ENCODE measurements at regions not wholly inside any gene's neighbourhood (a gene's known extent, or its start where the extent isn't known, plus 50 kb on each side); places are given as distances from the start of the nearest gene placed in this dataset.

GRCh38 chr13:112124141-112124540 lies 57.2 kb downstream of the SOX1 start:
- no peak overlapping the region for H3K27ac ChIP-seq
- DNase-seq (ENCODE audit: extremely low spot score in 2 of 2), result no peak
- H3K4me1 ChIP-seq, result no peaks in the 10 kb centered on the region
- no peak overlapping the region for H3K4me3 ChIP-seq
- intact Hi-C loops (cut with DNase I), result no loop called here
- TF ChIP-seq POLR2A (IDR thresholded peaks at IDR 0.05), result no peak
- H3K9me3 ChIP-seq, result no peaks in the 10 kb centered on the region
- H3K27me3 ChIP-seq, result no peaks in the 10 kb centered on the region
- H3K36me3 ChIP-seq, result no peaks in the 10 kb centered on the region

- intact Hi-C loops (cut with DNase I), result no loop called here
- Histone ChIP-seq H3K27me3 (no peaks in the 10 kb centered on the region), H3K36me3 (no peaks in the 10 kb centered on the region), H3K4me1 (no peaks in the 10 kb centered on the region), H3K4me3 (no peak overlapping the region), H3K9me3 (no peaks in the 10 kb centered on the region), H3K27ac (no peak overlapping the region)
- no peak for DNase-seq (ENCODE audit: extremely low spot score in 2 of 2)
- TF ChIP-seq POLR2AphosphoS5 (IDR thresholded peaks at IDR 0.05; ENCODE audit: insufficient read depth in 1 of 2, low read depth in 1 of 2), result no peak
- TF ChIP-seq CTCF (IDR thresholded peaks at IDR 0.05), result no peak
- TF ChIP-seq POLR2A (IDR thresholded peaks at IDR 0.05), result no peak
Observed at GRCh38 chr13:112127564-112128330, 60.8 kb downstream of the SOX1 start.

- H3K27me3 ChIP-seq, result no peaks in the 10 kb centered on the region
- H3K27ac ChIP-seq, result no peak overlapping the region
- intact Hi-C loops (cut with DNase I), result no loop called here
Observed at GRCh38 chr13:112128331-112128610, 61.3 kb downstream of the SOX1 start.

DNA sequence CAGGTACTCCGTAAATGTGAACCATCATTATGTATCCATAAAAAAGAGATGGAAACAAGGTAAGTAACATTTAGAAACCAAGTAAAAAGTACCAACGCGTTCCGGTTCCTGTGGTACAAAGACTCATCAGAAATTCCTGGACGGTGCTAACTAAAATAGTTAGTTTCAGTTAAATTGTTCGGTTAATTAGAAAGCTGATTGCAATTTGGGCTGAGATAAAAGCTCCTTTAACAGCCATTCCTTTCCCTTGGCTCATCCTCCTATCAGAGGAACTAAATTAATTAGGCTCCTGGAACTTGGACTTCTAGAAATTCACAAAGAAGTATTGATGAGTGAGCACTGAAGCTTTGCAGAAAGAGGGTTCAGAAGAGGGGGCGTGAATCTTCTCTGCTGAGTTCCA lies 63.5 kb downstream of the SOX1 start:
- H3K4me1 ChIP-seq, result no peaks in the 10 kb centered on the region
- intact Hi-C loops (cut with DNase I), result no loop called here
- no peaks in the 10 kb centered on the region for H3K27me3 ChIP-seq

More at GRCh38 chr13:112128331-112128610, 61.3 kb downstream of the SOX1 start:
- TF ChIP-seq POLR2A (IDR thresholded peaks at IDR 0.05) (no peak), CTCF (IDR thresholded peaks at IDR 0.05) (no peak), POLR2AphosphoS5 (IDR thresholded peaks at IDR 0.05; ENCODE audit: insufficient read depth in 1 of 2, low read depth in 1 of 2) (no peak)
- Histone ChIP-seq H3K36me3 (no peaks in the 10 kb centered on the region), H3K4me3 (no peak overlapping the region), H3K9me3 (no peaks in the 10 kb centered on the region), H3K4me1 (no peaks in the 10 kb centered on the region)
- no peak for DNase-seq (ENCODE audit: extremely low spot score in 2 of 2)

DNA sequence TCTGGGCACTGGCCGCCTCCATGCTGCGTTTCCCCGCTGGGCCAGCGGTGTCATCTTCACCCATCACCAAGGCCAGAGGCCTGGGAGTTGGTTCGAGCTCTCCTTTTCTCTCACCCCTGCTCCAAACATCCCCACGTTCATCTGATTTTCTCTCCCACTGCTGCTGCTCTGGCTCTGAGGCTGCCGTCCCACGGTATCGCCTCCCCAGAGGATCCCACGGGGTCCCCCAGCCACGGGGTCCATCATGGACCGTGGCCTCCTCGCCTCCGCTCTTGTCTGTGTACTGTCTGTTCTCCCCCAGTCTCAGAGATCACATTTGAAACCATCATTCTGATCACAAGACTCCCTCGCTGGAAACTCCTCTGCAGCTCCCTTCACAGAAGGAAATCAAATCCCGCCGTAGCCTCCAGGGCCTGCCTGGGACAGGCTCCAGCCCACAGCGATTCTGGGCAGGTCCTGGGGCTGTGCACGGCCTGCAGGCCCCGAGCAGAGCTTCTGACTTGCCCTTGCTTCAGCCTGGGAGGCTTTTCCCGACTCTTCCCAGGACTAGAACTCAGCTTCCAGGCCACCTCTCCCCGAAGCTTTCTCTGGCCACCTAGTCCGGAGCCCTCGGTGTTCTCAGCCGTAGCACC lies 64.2 kb downstream of the SOX1 start:
- TF ChIP-seq POLR2AphosphoS5 (IDR thresholded peaks at IDR 0.05; ENCODE audit: insufficient read depth in 1 of 2, low read depth in 1 of 2) (no peak), POLR2A (IDR thresholded peaks at IDR 0.05) (no peak), CTCF (IDR thresholded peaks at IDR 0.05) (no peak)
- intact Hi-C loops (cut with DNase I), result no loop called here
- no peaks in the 10 kb centered on the region for H3K36me3 ChIP-seq
- no peaks in the 10 kb centered on the region for H3K27me3 ChIP-seq
- H3K27ac ChIP-seq, result no peak overlapping the region
- no peaks in the 10 kb centered on the region for H3K4me1 ChIP-seq
- H3K9me3 ChIP-seq, result no peaks in the 10 kb centered on the region
- DNase-seq (ENCODE audit: extremely low spot score in 2 of 2), result no peak
- H3K4me3 ChIP-seq, result no peak overlapping the region

More for the DNA sequence above, 63.5 kb downstream of the SOX1 start:
- Histone ChIP-seq H3K27ac (no peak overlapping the region), H3K4me3 (no peak overlapping the region), H3K36me3 (no peaks in the 10 kb centered on the region), H3K9me3 (no peaks in the 10 kb centered on the region)
- TF ChIP-seq CTCF (IDR thresholded peaks at IDR 0.05) (no peak), POLR2A (IDR thresholded peaks at IDR 0.05) (no peak), POLR2AphosphoS5 (IDR thresholded peaks at IDR 0.05; ENCODE audit: insufficient read depth in 1 of 2, low read depth in 1 of 2) (no peak)
- no peak for DNase-seq (ENCODE audit: extremely low spot score in 2 of 2)
